AG04450 (cell line): ENCODE measurements at regions not wholly inside any gene's neighbourhood (a gene's known extent, or its start where the extent isn't known, plus 50 kb on each side); places are given as distances from the start of the nearest gene placed in this dataset.

Experiments used
- CTCF ChIA-PET: fragments of 300-600, 350-600 bp; formaldehyde crosslinking; extraction: SDS; loops from one replicate; lab custom pipeline; 2022; ENCODE audit warnings: antibody characterized with exemption, inconsistent platforms; lab: Charles Lee
- POLR2A ChIA-PET: fragments of 350-600 bp; formaldehyde crosslinking; extraction: SDS; loops from one replicate; lab custom pipeline; 2021; ENCODE audit warnings: antibody characterized with exemption, inconsistent platforms; lab: Yijun Ruan, JAX
- DNase-seq: peaks from one replicate; pipeline ENCODE4 v3.0.0-alpha.2; 2011; ENCODE audit warnings: low read depth, low spot score
- H3K27ac ChIP-seq: one replicate; pipeline ENCODE4 v1.5.1; 2012; ENCODE audit warnings: low read depth, low read length, control low read depth
- H3K27me3 ChIP-seq: one replicate; pipeline ENCODE4 v1.6.0; 2012; ENCODE audit warnings: low read length; ENCODE audit not compliant: control insufficient read depth, insufficient read depth
- H3K4me3 ChIP-seq: 2 replicates; pipeline ENCODE4 v1.5.1; 2011; ENCODE audit warnings: mild to moderate bottlenecking, low read depth, low read length, control low read depth
- H3K9me3 ChIP-seq: 2 replicates; pipeline ENCODE4 v1.5.1; 2012; ENCODE audit warnings: low read length; ENCODE audit not compliant: control insufficient read depth, insufficient read depth
- CTCF ChIP-seq: IDR thresholded peaks from 2 replicates; pipeline ENCODE4 v1.5.1; 2011; ENCODE audit warnings: low read depth, low read length, control low read depth, inconsistent platforms

GRCh38 chr18:10403708-10404107, 50.7 kb upstream of the APCDD1 start:
- CTCF ChIA-PET, result interaction anchor here (0.7 kb wide), 2 partner anchors 32 to 449 kb away, joined by 7 to 8 read pairs; no protein-coding TSS in a partner anchor

GRCh38 chr18:10404168-10404567, 50.3 kb upstream of the APCDD1 start:
- Histone ChIP-seq H3K27me3 (peaks cover 20% of the 10 kb centered on the region), H3K9me3 (no peaks in the 10 kb centered on the region), H3K4me3 (no peak overlapping the region), H3K27ac (no peak overlapping the region)
- TF ChIP-seq CTCF, result no peak
- CTCF ChIA-PET, result interaction anchor here (0.7 kb wide), 2 partner anchors 32 to 449 kb away, joined by 7 to 8 read pairs; no protein-coding TSS in a partner anchor
- DNase-seq, result no peak
- POLR2A ChIA-PET, result no interaction called here

More at GRCh38 chr18:10403708-10404107, 50.7 kb upstream of the APCDD1 start:
- Histone ChIP-seq H3K27ac (no peak overlapping the region), H3K9me3 (no peaks in the 10 kb centered on the region), H3K27me3 (peaks cover 20% of the 10 kb centered on the region), H3K4me3 (no peak overlapping the region)
- DNase-seq, result no peak
- POLR2A ChIA-PET, result no interaction called here
- no peak for TF ChIP-seq CTCF
